Colonic mucosa (tissue), 4 donors: ENCODE measurements at regions not wholly inside any gene's neighbourhood (a gene's known extent, or its start where the extent isn't known, plus 50 kb on each side); places are given as distances from the start of the nearest gene placed in this dataset.
"Not testable (repeated sequence)": the region's sequence is repeated elsewhere in the genome, so short reads cannot be mapped to it uniquely, and the experiment has no call there.

ENCODE experiments used
- DNase-seq: peaks from one replicate; pipeline ENCODE4 v3.0.0-alpha.2; 2020
- H3K27ac ChIP-seq: fragments of 200-600 bp; one replicate; pipeline ENCODE4 v1.8.0; 2021
- H3K27me3 ChIP-seq: fragments of 200-600 bp; one replicate; pipeline ENCODE4 v1.8.0; 2021
- H3K36me3 ChIP-seq: fragments of 200-600 bp; one replicate; pipeline ENCODE4 v1.8.0; 2021
- H3K4me1 ChIP-seq: fragments of 200-600 bp; one replicate; pipeline ENCODE4 v1.8.0; 2021; ENCODE audit warnings: mild to moderate bottlenecking
- H3K4me3 ChIP-seq: fragments of 200-600 bp; one replicate; pipeline ENCODE4 v1.8.0; 2021
- H3K9ac ChIP-seq, 2 donors: one replicate each; pipeline ENCODE4 v1.7.0; 2013; ENCODE audit warnings: control low read depth in 2 of 2, low read depth in 2 of 2, low read length in 2 of 2
- H3K9me3 ChIP-seq: fragments of 200-600 bp; one replicate; pipeline ENCODE4 v1.8.0; 2021
- intact Hi-C: fragments of 100-400 bp; cut with DNase I; formaldehyde crosslinking; loops from one replicate; pipeline ENCODE4 v1.14.1; 2022
- TF ChIP-seq, protein P1 (sequence below): fragments of 200-600 bp; IDR thresholded peaks from one replicate; pipeline ENCODE4 v1.8.0; 2022; ENCODE audit warnings: antibody characterized with exemption, mild to moderate bottlenecking
- donor health status: healthy.
- donor health status: DM: no; HTN: no; CAD: no.
- donor health status: DM: no; HTN: no; CAD: no.

- no peak for DNase-seq
- Histone ChIP-seq H3K4me3 (no peak overlapping the region), H3K9me3 (no peaks in the 10 kb centered on the region), H3K9ac (no peak overlapping the region), H3K4me1 (no peaks in the 10 kb centered on the region), H3K36me3 (no peaks in the 10 kb centered on the region), H3K27me3 (no peaks in the 10 kb centered on the region), H3K27ac (no peak overlapping the region)
- TF ChIP-seq, protein P1, sequence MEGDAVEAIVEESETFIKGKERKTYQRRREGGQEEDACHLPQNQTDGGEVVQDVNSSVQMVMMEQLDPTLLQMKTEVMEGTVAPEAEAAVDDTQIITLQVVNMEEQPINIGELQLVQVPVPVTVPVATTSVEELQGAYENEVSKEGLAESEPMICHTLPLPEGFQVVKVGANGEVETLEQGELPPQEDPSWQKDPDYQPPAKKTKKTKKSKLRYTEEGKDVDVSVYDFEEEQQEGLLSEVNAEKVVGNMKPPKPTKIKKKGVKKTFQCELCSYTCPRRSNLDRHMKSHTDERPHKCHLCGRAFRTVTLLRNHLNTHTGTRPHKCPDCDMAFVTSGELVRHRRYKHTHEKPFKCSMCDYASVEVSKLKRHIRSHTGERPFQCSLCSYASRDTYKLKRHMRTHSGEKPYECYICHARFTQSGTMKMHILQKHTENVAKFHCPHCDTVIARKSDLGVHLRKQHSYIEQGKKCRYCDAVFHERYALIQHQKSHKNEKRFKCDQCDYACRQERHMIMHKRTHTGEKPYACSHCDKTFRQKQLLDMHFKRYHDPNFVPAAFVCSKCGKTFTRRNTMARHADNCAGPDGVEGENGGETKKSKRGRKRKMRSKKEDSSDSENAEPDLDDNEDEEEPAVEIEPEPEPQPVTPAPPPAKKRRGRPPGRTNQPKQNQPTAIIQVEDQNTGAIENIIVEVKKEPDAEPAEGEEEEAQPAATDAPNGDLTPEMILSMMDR: no peak
- intact Hi-C loops: no loop called here
These were observed 190.9 kb upstream of the TAPT1 start for GRCh38 chr4:16417198-16417597.

DNA sequence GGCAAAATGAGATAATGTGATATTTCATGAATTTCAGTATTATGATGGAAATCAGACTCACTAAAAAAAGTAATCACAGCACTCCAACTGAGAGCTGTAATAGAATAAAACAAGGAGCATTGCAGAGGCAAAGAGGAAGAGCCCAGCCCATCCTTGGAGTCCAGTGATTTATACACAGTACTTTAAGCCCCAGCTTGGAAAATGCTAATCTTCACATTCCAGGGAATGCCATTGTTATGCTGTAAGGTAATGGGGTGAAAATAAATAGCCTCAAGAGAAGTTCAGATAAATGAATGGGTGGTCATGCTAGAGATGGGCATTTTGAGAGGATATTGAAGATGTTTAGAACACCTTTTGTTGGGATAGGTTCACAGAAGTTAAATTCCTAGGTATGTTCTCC, 190.3 kb upstream of the TAPT1 start:
- Histone ChIP-seq H3K27ac (no peak overlapping the region), H3K9ac (no peak overlapping the region), H3K4me3 (no peak overlapping the region), H3K9me3 (no peaks in the 10 kb centered on the region), H3K36me3 (no peaks in the 10 kb centered on the region), H3K27me3 (no peaks in the 10 kb centered on the region), H3K4me1 (no peaks in the 10 kb centered on the region)
- TF ChIP-seq, protein P1: no peak
- no peak for DNase-seq
- intact Hi-C loops: no loop called here

- intact Hi-C loops: no loop called here
- no peaks in the 10 kb centered on the region for H3K27me3 ChIP-seq
- no peak overlapping the region for H3K27ac ChIP-seq
- TF ChIP-seq, protein P1: no peak
- no peak for DNase-seq
- no peaks in the 10 kb centered on the region for H3K9me3 ChIP-seq
- H3K9ac ChIP-seq: no peak overlapping the region
- H3K36me3 ChIP-seq: no peaks in the 10 kb centered on the region
- H3K4me1 ChIP-seq: no peaks in the 10 kb centered on the region
- H3K4me3 ChIP-seq: no peak overlapping the region
These were observed 189.5 kb upstream of the TAPT1 start for GRCh38 chr4:16415751-16416150.

DNA sequence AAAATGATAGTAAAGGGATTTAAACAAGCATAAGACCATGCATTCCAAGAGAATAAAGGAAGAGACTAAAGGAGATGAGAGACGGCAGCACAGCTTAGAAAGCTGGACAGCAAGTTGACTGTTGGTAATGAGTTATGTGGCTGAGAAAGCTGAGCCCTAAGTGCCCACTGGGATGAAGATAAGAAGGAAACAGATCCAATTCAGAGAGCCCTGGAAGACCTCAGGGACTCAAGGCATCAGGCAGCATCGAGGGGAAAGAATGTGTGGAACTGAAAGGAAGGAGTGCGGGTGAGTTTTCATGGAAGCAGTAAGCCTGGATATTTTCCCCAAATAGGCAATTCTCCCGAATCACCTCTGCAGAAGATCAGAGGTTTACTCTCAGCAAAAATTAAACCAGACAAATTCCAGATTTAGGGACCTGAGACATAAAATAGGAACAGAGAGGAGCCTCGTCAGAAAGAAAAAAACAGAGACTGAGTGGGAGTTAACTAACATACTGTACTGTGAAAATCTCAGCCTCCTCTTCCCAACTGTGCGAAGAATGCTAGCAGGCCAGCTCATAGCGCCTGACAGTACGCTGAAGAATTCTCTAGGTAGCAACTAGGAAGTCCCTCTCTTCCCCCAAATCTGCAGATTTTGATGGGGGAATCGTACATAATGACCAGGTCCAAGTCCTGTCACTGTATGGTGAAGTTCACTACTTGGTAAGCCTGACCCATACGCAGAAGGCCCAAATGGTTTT, 187.7 kb upstream of the TAPT1 start:
- Histone ChIP-seq H3K4me3 (no peak overlapping the region), H3K4me1 (no peaks in the 10 kb centered on the region), H3K27ac (no peak overlapping the region), H3K9me3 (no peaks in the 10 kb centered on the region), H3K9ac (no peak overlapping the region), H3K27me3 (no peaks in the 10 kb centered on the region), H3K36me3 (no peaks in the 10 kb centered on the region)
- TF ChIP-seq, protein P1: no peak
- intact Hi-C loops: no loop called here
- no peak for DNase-seq

GRCh38 chr4:16411501-16412085, 185.3 kb upstream of the TAPT1 start:
- H3K4me3 ChIP-seq: no peak overlapping the region
- H3K9me3 ChIP-seq: no peaks in the 10 kb centered on the region
- no peaks in the 10 kb centered on the region for H3K4me1 ChIP-seq
- H3K9ac ChIP-seq: no peak overlapping the region
- intact Hi-C loops: no loop called here
- no peaks in the 10 kb centered on the region for H3K36me3 ChIP-seq
- no peak for DNase-seq
- no peak overlapping the region for H3K27ac ChIP-seq
- TF ChIP-seq, protein P1: no peak
- no peaks in the 10 kb centered on the region for H3K27me3 ChIP-seq

GRCh38 chr4:16393216-16393615, 166.9 kb upstream of the TAPT1 start:
- H3K27ac ChIP-seq, intact Hi-C loops, H3K27me3 ChIP-seq, H3K9me3 ChIP-seq, DNase-seq, H3K4me3 ChIP-seq, H3K9ac ChIP-seq, H3K4me1 ChIP-seq, H3K36me3 ChIP-seq: not testable (repeated sequence)
